GM06990 (cell line): ENCODE measurements at regions not wholly inside any gene's neighbourhood (a gene's known extent, or its start where the extent isn't known, plus 50 kb on each side); places are given as distances from the start of the nearest gene placed in this dataset.

Source experiments
- DNase-seq: peaks from one replicate; pipeline ENCODE4 v3.0.0-alpha.2; 2011; ENCODE audit not compliant: insufficient read length; ENCODE audit errors: extremely low read depth
- H3K27me3 ChIP-seq: replicated peaks from 2 replicates; pipeline ENCODE4 v1.6.0; 2011; ENCODE audit warnings: low read length; ENCODE audit not compliant: control insufficient read depth, insufficient read depth
- H3K36me3 ChIP-seq: 2 replicates; pipeline ENCODE4 v1.5.1; 2011; ENCODE audit warnings: low read length; ENCODE audit not compliant: control insufficient read depth, insufficient read depth
- H3K4me3 ChIP-seq: replicated peaks from 2 replicates; pipeline ENCODE4 v1.5.1; 2011; ENCODE audit warnings: low read depth, mild to moderate bottlenecking, control low read depth, low read length
- TF ChIP-seq, protein P1 (sequence below): IDR thresholded peaks from 2 replicates; pipeline ENCODE4 v1.5.1; 2011; ENCODE audit warnings: low read length, control low read depth, mild to moderate bottlenecking, inconsistent platforms; ENCODE audit not compliant: insufficient read depth, poor library complexity, severe bottlenecking

DNA sequence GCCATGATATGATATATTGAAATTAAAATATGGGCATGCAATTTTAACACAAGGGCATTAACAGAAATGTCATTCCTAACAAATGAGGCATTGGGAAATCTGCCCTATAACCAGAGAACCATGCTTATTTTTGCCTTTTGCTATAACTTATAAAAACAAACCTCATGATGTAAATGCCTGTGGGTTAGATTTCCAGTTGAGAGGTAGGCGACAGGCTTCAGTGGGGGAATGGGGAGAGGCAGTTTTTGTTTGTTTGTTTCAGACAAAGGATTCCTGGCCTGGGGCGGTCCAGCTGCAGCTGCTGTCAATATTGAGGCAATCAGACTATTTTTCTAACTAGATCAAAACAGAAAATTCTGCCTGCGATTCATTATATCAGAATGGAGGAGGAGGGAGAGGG is 490.4 kb upstream of the CFAP20DC start:
- TF ChIP-seq, protein P1, sequence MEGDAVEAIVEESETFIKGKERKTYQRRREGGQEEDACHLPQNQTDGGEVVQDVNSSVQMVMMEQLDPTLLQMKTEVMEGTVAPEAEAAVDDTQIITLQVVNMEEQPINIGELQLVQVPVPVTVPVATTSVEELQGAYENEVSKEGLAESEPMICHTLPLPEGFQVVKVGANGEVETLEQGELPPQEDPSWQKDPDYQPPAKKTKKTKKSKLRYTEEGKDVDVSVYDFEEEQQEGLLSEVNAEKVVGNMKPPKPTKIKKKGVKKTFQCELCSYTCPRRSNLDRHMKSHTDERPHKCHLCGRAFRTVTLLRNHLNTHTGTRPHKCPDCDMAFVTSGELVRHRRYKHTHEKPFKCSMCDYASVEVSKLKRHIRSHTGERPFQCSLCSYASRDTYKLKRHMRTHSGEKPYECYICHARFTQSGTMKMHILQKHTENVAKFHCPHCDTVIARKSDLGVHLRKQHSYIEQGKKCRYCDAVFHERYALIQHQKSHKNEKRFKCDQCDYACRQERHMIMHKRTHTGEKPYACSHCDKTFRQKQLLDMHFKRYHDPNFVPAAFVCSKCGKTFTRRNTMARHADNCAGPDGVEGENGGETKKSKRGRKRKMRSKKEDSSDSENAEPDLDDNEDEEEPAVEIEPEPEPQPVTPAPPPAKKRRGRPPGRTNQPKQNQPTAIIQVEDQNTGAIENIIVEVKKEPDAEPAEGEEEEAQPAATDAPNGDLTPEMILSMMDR = no peak
- no peaks in the 10 kb centered on the region for H3K27me3 ChIP-seq
- H3K4me3 ChIP-seq = no peak overlapping the region
- no peak for DNase-seq
- H3K36me3 ChIP-seq = no peaks in the 10 kb centered on the region

GRCh38 chr3:59538753-59539432 is 489.1 kb upstream of the CFAP20DC start:
- Histone ChIP-seq H3K27me3 (no peaks in the 10 kb centered on the region), H3K36me3 (no peaks in the 10 kb centered on the region), H3K4me3 (no peak overlapping the region)
- DNase-seq = no peak
- TF ChIP-seq, protein P1 = no peak

GRCh38 chr3:59535791-59536221 is 486.0 kb upstream of the CFAP20DC start:
- Histone ChIP-seq H3K36me3 (no peaks in the 10 kb centered on the region), H3K27me3 (no peaks in the 10 kb centered on the region), H3K4me3 (no peak overlapping the region)
- no peak for DNase-seq
- TF ChIP-seq, protein P1 = no peak

DNA sequence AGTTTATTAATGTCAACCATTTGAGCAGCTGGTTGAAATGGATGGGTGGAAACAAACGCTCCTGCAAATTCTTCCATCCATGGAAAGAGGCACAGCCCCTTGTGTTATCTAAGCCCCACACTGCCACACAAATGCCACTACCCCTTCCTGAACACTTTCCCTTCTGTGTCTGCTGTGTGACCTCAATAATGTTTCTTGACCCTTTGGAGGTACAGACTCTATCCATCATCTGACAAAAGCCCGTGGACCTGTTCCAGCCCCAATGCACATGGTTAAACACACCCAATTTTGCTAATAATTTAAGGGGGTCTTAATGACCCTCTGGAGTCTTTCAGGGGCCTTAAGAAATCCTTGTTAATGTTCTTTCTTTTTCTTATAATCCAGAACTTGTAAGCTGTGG is 482.2 kb upstream of the CFAP20DC start:
- DNase-seq = no peak
- Histone ChIP-seq H3K27me3 (no peaks in the 10 kb centered on the region), H3K36me3 (no peaks in the 10 kb centered on the region), H3K4me3 (no peak overlapping the region)
- TF ChIP-seq, protein P1 = no peak

- Histone ChIP-seq H3K4me3 (no peak overlapping the region), H3K27me3 (no peaks in the 10 kb centered on the region), H3K36me3 (no peaks in the 10 kb centered on the region)
- TF ChIP-seq, protein P1 = no peak
- no peak for DNase-seq
These were observed 481.4 kb upstream of the CFAP20DC start for GRCh38 chr3:59531066-59531745.
